ENCODE measurements at regions not wholly inside any gene's neighbourhood (a gene's known extent, or its start where the extent isn't known, plus 50 kb on each side); places are given as distances from the start of the nearest gene placed in this dataset.
"Not testable (repeated sequence)": the region's sequence is repeated elsewhere in the genome, so short reads cannot be mapped to it uniquely, and the experiment has no call there.

DNA sequence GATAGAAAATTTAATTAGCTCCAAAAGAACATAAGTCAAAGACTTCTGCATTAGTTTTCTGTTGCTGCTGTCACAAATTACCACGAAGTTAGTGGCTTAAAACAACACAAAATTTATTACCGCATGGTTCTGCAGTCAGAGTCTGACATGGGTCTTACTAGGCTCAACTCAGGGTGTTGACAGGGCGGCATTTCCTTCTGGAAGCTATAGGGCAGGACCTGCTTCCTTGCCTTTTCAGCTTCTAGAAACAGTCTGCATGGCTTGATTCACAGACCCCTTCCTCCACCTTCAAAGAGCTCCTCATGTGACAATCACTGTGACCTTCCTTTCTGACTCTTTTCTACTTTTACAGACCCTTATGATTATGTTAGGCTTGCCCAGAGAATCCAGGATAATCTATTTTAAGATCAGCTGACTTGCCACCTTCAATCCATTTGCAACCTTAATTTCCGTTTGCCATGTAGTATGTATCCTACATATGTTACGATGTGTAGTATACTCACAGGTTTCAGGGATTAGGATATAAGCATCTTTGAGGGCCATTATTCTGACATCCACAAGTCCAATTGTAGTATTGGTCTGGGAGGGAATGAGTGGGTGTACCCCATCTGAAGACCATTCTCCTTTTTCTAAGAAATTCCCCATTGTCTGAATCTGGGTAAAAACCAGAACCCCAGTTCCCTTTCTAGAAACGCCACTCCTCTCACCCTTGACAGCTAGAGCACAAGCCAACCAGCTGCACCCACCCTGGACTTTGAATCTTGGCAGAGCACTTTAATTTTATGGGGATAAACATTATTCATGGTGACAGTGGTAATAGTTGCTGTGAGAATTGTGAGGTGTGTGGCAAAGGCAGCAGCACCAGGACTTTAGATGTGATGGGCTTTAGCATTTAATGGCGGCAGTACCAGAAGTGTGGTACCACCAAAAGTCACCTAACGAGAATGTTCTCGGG lies 265.5 kb downstream of the KCNJ2 start:
- no peak for DNase-seq (ENCODE audit: low read depth in 3 of 3)

DNA sequence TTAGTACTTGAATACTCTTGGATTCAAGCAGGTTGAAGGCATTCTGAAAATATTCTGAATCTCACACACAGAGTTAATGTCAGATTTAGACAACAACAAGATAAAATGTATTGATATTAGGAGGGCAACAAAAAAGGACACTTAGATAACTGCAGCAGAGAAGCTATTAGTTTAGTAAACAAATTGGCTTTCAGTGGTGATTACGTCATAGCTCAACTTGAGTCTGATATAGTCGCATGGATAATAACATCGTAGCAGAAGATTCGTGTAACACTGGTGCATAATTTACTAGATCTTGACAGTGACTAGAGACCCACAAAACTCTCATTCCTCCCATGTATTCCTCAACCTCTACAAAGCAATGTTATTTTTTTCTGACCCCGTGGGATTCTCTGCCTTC lies 268.3 kb downstream of the KCNJ2 start:
- DNase-seq (ENCODE audit: low read depth in 3 of 3): no peak

DNA sequence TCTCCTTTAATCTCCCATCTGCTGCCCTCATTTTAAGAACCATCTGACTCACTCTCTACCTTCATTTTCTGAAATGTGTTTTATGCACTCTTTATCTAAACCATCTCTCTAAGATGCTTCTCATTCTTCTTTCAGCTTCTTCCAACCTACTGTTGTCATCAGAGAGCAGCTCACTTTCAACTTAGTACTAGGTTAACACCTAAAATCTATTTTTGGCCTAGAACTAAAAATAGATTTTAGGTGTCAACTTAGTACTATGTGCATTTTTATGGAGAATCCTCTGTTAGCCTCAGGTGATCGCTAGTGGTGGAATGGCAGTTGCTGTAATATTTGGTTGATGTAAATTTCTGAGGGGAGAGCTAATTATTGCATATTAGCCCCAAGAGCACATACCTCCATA lies 277.1 kb downstream of the KCNJ2 start:
- DNase-seq (ENCODE audit: low read depth in 3 of 3): no peak

DNA sequence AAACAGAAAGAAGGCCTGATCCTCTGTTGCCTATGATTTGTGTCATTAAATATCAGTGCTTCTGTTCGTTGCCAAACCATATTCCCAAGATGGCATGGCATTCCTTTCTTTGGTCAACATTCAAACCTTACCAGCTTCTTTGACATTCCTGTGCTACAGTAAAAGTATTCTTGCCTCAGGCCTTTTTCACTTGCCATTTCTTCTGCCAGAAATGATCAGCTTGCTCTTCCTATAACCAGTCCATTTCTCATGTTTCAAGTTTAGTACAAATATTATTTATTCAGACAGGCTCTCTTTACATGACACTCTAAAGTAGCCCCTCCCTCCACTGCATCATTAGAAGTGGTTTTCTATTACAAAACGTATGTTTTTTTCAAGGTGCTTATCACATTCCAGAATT lies 278.3 kb downstream of the KCNJ2 start:
- no peak for DNase-seq (ENCODE audit: low read depth in 3 of 3)

DNA sequence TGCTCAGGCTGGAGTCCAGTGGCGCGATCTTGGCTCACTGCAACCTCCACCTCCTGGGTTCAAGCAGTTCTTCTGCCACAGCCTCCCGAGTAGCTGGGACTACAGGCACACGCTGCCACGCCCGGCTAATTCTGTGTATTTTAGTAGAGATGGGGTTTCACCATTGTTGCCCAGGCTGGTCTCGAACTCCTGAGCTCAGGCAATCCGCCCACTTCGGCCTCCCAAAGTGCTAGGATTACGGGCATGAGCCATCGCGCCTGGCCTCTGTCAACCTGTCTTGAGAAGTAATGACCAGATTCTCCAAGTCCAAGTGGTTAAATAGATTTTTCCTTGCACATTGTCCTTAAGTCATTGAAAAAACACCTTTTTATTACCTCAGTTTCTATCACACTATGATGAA lies 283.7 kb downstream of the KCNJ2 start:
- DNase-seq (ENCODE audit: low read depth in 3 of 3): not testable (repeated sequence)

DNA sequence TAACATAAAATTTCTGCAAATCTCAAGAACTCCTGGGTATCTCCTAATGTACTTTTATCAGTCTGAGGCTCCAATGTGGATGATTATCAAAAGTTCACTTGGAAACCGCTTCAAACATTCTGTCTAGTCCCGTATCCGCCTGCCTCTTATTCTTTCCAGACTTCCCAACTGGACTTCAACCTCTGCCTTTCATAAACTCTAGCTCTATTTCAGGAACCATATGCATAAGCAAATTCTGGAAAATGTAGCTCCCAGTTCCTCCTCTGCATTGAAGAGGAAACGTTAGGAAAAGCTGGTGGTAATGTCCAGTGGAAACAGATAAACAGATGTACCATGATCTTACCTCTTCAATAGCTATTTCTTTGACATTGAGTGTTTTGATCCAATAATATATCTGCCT lies 285.0 kb downstream of the KCNJ2 start:
- no peak for DNase-seq (ENCODE audit: low read depth in 3 of 3)

DNA sequence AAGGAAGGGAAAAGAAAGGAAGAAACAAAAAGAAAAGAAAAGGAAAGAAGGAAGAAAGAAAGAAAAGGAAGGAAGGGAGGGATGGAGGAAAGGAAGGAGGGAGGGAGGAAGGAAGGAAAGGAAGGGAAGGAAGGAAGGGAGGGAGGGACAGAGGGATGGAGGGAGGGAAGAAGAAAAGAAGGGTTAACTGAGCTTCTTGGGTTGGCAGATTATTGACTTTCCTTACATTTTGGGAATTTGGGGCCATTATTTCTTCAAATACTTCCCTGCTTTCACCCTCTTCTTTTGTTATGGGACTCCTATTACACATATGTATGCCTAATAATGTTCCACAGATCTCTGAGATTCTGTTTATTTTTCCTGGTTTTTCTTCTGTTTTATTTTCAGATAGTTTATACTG lies 285.6 kb downstream of the KCNJ2 start:
- DNase-seq (ENCODE audit: low read depth in 3 of 3): no peak

DNA sequence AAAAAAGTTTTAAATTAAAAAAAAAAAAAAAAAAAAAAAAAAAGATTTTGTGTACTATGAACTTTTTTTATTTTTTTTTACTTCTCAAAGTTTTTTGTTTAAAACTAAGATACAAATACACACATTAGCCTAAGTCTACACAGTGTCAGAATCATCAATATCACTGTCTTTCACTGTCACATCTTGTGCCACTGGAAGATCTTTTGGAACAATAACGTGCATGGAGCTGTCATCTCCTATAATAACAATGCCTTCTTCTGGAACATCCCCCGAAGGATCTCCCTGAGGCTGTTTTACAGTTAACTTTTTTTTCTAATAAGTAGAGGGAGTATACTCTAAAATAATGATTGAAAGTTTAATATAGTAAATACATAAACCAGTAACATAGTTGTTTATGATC lies 295.7 kb downstream of the KCNJ2 start:
- DNase-seq (ENCODE audit: low read depth in 3 of 3): no peak

DNA sequence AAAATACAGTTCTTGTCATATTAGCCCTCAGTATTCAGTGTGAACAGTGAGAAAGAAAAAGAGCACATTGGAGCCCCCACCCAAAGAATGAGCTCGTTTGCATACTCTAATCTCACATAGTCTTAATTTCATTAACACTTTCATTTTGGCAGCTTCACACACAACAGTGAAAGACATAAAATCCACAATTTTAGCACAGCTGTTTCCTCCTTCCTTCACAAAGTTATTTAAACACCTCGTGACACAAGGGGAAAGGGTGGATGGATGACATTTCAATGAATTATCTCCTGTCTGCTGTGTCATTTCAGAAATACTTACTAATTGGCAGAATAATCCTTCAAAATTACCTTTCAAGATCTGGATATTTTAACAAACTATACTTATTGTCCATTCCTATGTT lies 299.3 kb downstream of the KCNJ2 start:
- no peak for DNase-seq (ENCODE audit: low read depth in 3 of 3)

DNA sequence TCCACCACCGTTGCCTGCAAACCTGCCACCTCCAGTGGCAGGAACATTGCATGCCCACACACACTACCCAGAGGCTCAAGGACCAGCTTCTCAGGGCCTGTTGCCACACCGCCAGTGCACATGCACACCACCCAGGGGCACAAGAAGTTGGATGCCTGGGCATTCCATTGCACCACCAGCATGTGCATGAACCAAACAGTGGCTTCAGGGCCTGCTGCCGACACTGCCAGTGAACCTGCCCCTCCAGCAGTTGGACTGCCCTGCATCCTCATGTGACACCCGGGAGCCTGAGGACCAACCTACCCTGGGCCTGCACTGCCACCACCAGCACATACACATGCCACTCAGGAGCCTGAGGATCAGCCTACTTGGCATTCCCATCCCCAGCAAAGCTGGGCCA lies 303.7 kb downstream of the KCNJ2 start:
- no peak for DNase-seq (ENCODE audit: low read depth in 3 of 3)

DNA sequence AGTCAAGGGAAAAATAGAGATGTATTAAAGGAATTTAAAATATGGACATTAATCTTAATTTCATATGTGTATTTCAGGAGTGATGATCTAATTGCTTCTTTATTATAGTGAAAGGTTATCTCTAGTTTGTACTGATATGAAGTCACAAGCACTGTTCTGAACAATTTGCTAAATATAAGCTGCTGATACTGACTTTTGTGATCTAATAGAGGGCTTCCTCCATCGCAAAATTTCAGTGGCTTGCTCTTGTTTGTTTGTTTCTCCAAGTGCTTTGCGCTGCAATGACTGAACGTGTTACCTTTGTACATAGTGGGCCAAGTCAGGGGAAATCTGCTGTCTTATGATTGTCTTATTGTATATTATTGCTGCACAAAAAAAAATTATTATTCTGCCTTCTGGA lies 307.0 kb downstream of the KCNJ2 start:
- DNase-seq (ENCODE audit: low read depth in 3 of 3): no peak

DNA sequence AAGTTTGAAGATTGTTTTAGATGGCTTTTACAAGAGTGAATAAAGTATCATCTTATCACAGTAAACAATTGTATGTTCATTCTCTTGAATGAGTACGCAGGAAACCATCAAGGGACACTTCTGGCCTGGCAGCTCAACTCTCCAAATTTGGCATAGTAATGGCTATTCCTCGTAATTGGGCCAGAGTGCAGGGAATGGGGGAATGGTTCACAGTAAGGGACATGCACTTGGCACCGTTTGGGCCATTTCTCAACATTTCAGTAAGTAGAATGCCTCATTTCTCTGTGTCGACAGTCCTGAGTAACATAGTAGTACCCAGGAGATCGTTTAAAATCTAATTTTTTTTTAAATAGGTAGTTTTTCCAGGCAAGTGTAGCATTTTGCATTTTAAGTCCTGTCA lies 309.6 kb downstream of the KCNJ2 start:
- no peak for DNase-seq (ENCODE audit: low read depth in 3 of 3)

DNA sequence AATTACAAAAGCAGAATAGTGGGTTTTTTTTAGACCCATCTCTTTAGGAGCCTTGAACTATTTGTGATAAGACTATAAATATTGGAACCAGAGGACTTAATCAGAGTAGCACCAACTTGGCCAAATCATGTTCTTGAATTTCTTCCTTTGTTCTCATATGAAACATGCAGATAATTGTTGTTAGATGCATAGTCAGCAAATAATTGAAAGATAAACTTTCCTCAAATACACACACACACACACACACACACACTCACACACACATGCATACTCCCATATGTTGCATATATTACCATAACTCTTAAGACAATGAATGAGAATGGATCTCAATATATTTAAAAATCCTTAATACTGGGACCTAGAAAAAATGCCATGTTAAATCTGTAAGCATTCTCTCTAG lies 310.4 kb downstream of the KCNJ2 start:
- no peak for DNase-seq (ENCODE audit: low read depth in 3 of 3)

DNA sequence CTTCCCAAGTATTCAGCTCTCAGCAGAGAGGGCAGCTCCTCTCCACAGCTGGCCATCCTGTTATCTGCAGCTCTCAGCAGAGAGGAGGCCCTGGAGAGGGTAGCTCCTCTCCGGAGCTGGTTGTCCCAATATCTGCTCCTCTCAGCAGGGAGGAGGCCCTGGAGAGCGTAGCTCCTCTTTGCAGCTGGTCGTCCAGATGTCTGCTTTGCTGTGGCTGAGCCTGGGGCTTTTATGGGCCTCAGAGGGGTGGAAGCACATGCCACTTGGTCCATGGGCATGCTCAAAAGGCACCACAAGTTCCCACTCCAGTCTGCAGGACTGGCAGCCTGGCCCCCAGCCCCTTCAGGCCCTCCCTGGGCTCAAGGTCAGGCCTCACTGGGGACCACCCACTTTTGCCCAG lies 314.3 kb downstream of the KCNJ2 start:
- no peak for DNase-seq (ENCODE audit: low read depth in 3 of 3)

DNA sequence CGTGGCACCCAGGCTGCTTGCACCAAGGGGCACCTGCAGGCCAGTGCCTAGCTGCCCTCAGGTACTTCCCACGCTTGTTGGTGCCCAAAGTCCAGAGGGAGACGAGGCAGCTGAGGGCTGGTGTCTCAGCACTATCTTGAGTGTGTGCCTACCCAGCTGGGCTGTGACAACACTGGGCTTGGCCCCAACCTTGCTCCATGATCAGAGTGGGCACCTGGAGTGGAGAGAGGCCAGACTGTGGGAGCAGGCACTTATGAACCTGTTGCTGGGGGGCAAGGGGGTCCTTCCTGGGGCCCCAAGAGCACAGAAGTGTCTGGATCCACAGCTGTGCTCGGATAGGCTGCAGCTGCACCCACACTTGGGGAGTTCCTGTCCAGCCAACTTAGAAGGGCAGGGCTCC lies 314.7 kb downstream of the KCNJ2 start:
- DNase-seq (ENCODE audit: low read depth in 3 of 3): no peak

DNA sequence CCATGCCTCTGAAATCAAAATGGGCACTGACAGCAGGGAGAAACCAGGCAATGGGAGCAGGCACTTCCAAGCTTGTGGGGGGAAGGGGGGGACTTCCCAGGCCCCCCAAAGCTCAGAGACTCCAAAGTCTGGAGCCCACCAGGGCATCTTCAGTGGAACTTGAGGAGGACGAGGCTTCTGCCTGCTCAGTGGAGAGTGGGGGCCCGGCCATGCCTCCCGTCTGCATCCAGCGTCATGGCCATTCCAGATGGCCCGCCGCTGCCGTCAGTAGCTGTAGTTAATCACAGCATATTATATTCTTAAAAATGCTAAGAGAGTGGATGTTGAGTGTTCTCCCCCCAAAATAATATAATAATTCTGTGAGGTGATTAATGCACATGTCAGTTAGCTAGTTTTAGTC lies 315.2 kb downstream of the KCNJ2 start:
- no peak for DNase-seq (ENCODE audit: low read depth in 3 of 3)

DNA sequence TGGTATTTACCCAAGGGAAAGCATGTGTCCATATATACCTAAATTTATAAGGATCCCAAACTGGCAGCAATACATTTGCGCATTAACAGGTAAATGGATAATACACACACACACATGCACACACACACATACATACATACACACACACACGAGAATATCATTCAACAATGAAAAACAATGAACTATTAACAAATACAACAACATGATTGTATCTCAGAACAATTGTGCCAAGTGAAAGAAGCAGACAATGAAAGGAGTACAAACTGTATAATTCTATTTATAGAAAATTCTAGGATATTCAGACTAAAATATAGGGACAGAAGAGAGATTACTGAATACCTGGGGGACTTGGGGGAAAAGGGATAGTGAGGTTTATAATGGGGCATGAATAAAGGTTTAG lies 323.0 kb downstream of the KCNJ2 start:
- no peak for DNase-seq (ENCODE audit: low read depth in 3 of 3)

DNA sequence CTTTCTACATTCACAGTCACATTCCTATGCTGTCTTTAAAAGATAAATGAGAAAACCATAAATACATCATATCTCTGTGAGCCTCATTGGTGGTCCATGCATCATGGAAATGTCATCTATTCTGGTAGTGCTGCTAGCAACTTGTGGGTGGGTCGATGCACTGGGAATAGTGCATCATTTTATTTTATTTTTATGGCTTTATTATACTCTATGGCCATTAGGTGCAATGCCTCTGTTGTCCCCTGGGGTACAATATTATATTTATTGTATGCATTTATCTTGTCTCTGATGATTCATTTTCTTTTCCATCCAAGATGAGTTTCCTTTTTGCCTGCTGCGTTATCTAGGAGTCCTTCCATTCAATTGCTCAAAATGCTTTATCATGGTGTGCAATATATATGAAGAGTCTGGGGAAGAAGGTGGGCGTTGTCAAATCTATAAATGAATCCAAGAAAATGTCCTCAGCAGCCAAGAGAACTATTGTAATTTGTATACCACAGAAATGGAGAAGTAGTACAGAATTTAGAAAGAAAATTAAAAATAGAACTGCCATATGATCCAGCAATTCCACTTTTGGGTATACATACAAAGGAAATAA lies 324.0 kb downstream of the KCNJ2 start:
- DNase-seq (ENCODE audit: low read depth in 3 of 3): no peak

DNA sequence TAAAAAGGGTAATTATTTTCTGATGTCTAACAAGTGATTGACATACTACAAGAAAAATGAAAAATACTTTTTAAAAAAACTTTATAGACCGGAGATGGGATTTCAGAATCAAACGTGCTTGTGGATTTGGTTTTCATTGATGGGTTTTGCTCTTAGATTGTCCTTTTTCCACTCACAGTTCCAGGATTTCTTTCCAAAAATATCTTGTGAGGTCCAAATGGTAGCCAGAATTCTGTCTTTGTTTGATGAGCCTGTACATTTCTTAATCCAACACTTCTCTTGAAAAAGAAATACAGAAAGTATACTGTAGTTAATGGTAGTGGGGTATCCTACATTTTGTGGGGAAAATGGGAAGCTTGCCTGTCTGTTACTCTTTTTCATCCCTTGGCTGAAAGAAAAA lies 329.3 kb downstream of the KCNJ2 start:
- DNase-seq (ENCODE audit: low read depth in 3 of 3): no peak

DNA sequence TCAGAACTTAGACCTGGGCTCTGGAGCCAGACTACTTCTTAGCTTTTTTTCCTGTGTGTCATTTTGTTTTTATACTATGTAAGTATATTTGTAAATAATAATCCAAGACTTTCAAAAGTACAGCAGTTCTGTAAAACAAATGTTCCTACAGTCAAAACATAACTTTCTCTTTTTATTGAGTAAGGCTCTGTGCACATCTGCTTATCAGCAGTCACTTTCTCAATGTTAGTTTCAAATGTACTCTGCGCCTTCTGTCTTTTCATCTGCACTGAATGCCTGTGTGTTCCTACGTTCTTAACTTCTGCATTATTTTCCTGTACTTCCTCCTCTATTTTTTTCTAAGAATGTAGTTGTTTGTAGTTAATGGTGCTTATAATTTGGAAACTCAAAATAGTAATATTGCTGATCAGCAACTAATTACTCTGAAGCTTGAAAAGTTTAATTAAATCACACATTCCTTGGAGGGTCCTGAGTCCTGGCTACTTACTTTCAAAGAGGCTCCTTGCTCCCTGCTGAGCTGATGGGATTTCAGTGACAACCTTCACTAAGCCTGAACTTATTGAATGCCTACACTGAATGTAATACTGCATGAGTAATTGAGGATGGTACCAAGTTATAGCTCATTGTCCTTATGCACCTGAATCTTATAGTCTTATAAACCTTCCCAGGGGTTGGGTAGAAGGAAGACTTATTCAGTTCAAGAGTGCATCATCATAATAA lies 329.9 kb downstream of the KCNJ2 start:
- DNase-seq (ENCODE audit: low read depth in 3 of 3): no peak

DNA sequence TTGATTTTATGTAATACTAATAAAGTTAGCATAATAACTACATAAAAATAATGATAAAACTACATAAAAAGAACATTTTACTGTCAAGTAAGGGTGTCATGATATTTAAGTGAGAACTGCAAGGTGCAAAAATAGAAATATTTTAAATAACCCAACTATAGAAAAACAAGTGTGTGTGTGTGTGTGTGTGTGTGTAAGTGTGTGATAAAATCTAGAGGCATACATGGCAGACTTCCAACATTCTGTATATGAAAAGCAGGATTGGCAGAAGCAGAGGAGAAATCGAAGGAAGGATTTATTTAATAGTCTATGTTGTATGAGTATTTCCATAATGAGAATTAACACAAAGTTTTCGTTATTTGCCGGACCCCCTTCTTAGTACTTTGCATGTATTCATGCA lies 334.1 kb downstream of the KCNJ2 start:
- DNase-seq (ENCODE audit: low read depth in 3 of 3): no peak

DNA sequence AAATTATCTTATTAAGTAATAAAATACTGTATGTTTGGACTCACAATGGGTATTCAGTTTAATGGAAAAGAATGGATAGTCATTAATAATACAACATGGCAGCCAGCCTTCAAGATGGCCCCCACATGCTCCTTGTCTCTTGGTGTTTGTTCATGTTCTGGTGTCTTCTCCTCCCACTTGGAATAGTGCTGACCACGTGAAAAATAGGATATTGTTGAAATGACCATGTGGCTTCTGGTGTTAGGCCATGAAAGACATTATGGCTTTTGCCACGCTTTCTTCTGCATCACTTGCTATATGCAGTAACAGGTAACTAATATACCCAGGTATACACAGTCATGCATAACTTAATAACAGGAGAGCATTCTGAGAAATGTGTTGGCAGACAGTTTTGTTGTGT lies 341.0 kb downstream of the KCNJ2 start:
- DNase-seq (ENCODE audit: low read depth in 3 of 3): no peak

DNA sequence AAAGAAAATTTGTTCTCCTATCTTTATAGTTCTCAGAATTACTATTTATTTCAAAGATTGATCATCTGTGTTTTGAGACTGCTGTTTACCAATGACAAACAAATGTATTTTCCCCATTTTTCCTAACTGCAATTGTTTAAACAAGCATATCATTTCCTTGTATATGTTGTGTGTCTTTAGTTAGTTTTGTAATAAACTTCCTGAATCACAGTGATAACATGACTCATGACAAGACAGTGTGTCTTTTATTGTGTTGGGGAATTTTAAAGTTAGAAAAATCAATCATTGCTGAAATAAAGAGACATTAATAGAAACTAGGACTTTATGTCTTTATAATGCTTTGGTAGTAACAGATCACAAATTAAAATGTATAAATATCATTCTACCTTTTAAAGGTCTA lies 348.5 kb downstream of the KCNJ2 start:
- no peak for DNase-seq (ENCODE audit: low read depth in 3 of 3)
